K562 (cell line): ENCODE measurements at regions not wholly inside any gene's neighbourhood (a gene's known extent, or its start where the extent isn't known, plus 50 kb on each side); places are given as distances from the start of the nearest gene placed in this dataset.

Experiments used
- ATAC-seq: fragments of 200-7000 bp; cut with Tn5 transposase; 3 replicates; pipeline ENCODE4 v1.9.1; 2020; ENCODE audit warnings: moderate library complexity
- BruUV-seq: library from RNA; stranded (reverse); fragments of 400-500 nt; replicated peaks from 2 replicates; lab custom pipeline; 2021; lab: Mats Ljungman, UMichigan
- CTCF ChIA-PET: fragments of 300-600 bp; formaldehyde crosslinking; extraction: SDS; loops from one replicate; lab custom pipeline; 2021; ENCODE audit warnings: low intra/inter-chr PET ratio; lab: Yijun Ruan, JAX
- POLR2A ChIA-PET: fragments of 300-600, 350-650 bp; sonication (Branson Sonifier 250); formaldehyde crosslinking; extraction: SDS; loops from one replicate; lab custom pipeline; 2021; ENCODE audit warnings: antibody characterized with exemption, inconsistent platforms; lab: Yijun Ruan, JAX
- DNase-seq, 4 experiments: peaks; one replicate each; pipeline versions ENCODE4 v3.0.0 to v3.0.0-alpha.2; 2011 to 2018; ENCODE audit warnings: low spot score in 3 of 4, mixed read lengths in 3 of 4; ENCODE audit errors: extremely low read depth in 1 of 4
- FAIRE-seq: peaks from 2 replicates; lab custom pipeline; 2011; peaks lifted over from hg19 to GRCh38; lab: Jason Lieb, UNC
- H2AFZ ChIP-seq: 2 replicates; pipeline ENCODE4 v1.6.0; 2011; ENCODE audit warnings: low read depth, low read length, control low read depth, inconsistent platforms
- H3K27ac ChIP-seq: fragments of 200-600 bp; 3 replicates; pipeline ENCODE4 v1.8.0; 2011; ENCODE audit warnings: low read depth, mild to moderate bottlenecking, control low read depth, inconsistent platforms, low read length, moderate library complexity, mixed read lengths; ENCODE audit errors: extremely low read depth
- H3K27me3 ChIP-seq, 2 experiments: fragments of 300-600 bp in 1 of 2; 2 replicates in 1 of 2; 3 replicates in 1 of 2; pipeline versions ENCODE4 v1.6.0 to v1.8.0; 2011; ENCODE audit warnings: inconsistent platforms in 2 of 2, low read length in 2 of 2, mild to moderate bottlenecking in 1 of 2, mixed read lengths in 1 of 2, moderate library complexity in 1 of 2; ENCODE audit not compliant: control insufficient read depth in 2 of 2, insufficient read depth in 2 of 2
- H3K36me3 ChIP-seq: fragments of 300-600 bp; 3 replicates; pipeline ENCODE4 v1.8.0; 2011; ENCODE audit warnings: mild to moderate bottlenecking, low read length, inconsistent platforms; ENCODE audit not compliant: control insufficient read depth, insufficient read depth
- H3K4me1 ChIP-seq, 2 experiments: fragments of 200-600 bp in 1 of 2; replicated peaks in 1 of 2; 2 replicates in 1 of 2; 3 replicates in 1 of 2; pipeline versions ENCODE4 v1.5.1 to v1.8.0; 2011; ENCODE audit warnings: inconsistent platforms in 2 of 2, low read length in 2 of 2, mild to moderate bottlenecking in 1 of 2, mixed read lengths in 1 of 2, moderate library complexity in 1 of 2; ENCODE audit not compliant: control insufficient read depth in 2 of 2, insufficient read depth in 2 of 2
- H3K4me2 ChIP-seq: 2 replicates; pipeline ENCODE4 v1.6.1; 2011; ENCODE audit warnings: low read length, control low read depth, inconsistent platforms, mixed read lengths; ENCODE audit not compliant: insufficient read depth
- H3K4me3 ChIP-seq: fragments of 200-600 bp; sonication (generic), shearing (Covaris generic); 2 replicates; pipeline ENCODE4 v1.5.1; 2016; ENCODE audit warnings: control low read depth, inconsistent platforms
- H3K79me2 ChIP-seq: fragments of 200-600 bp; 3 replicates; pipeline ENCODE4 v1.8.0; 2011; ENCODE audit warnings: low read length, inconsistent platforms; ENCODE audit not compliant: control insufficient read depth, insufficient read depth
- H3K9ac ChIP-seq, 2 experiments: 2 replicates each; pipeline versions ENCODE4 v1.6.0 to v1.6.1; 2011; ENCODE audit warnings: low read depth in 2 of 2, low read length in 2 of 2, control low read depth in 1 of 2, inconsistent platforms in 1 of 2, mild to moderate bottlenecking in 1 of 2, mixed read lengths in 1 of 2; ENCODE audit not compliant: insufficient read depth in 1 of 2
- H3K9me1 ChIP-seq: one replicate; pipeline ENCODE4 v1.6.0; 2011; ENCODE audit warnings: inconsistent platforms, mild to moderate bottlenecking, low read length, moderate library complexity; ENCODE audit not compliant: control insufficient read depth, insufficient read depth
- H3K9me3 ChIP-seq: replicated peaks from 2 replicates; pipeline ENCODE4 v1.5.1; 2011; ENCODE audit warnings: low read depth, low read length, inconsistent platforms; ENCODE audit not compliant: control insufficient read depth, insufficient read depth
- H4K20me1 ChIP-seq: replicated peaks from 2 replicates; pipeline ENCODE4 v1.6.1; 2011; ENCODE audit warnings: low read length, inconsistent platforms, mixed read lengths; ENCODE audit not compliant: control insufficient read depth, insufficient read depth
- BHLHE40 ChIP-seq: IDR thresholded peaks from 2 replicates; pipeline ENCODE4 v1.6.1; 2011; ENCODE audit warnings: low read length, improper control_type of control experiment
- EP300 ChIP-seq: IDR thresholded peaks from 2 replicates; pipeline ENCODE4 v1.6.1; 2012; ENCODE audit warnings: low read length, improper control_type of control experiment
- WGBS: fragments of 100-300 bp; shearing (Covaris generic); methylation state at CpG from one replicate; pipeline ENCODE4 v1.1.6; 2016; ENCODE audit warnings: low coverage, mixed read lengths; ENCODE audit not compliant: insufficient coverage; ENCODE audit errors: missing lambda C conversion rate; 5-methylcytosine and 5-hydroxymethylcytosine counted together
- in situ Hi-C: fragments of 300-500 bp; cut with MboI; formaldehyde crosslinking; loops from 4 replicates; pipeline ENCODE4 v1.15.0; 2018; ENCODE audit warnings: inconsistent platforms, mixed read lengths
- intact Hi-C: fragments of 100-400 bp; cut with micrococcal nuclease; formaldehyde crosslinking; loops from 2 replicates; pipeline ENCODE4 v1.14.2; 2022
- TF ChIP-seq, protein P1 (sequence below): fragments of 450-650 bp; formaldehyde crosslinking; IDR thresholded peaks from 2 replicates; pipeline ENCODE4 v1.4.0; 2020; ENCODE audit warnings: mild to moderate bottlenecking, mixed read lengths
- TF ChIP-seq, protein P2 (sequence below): fragments of 250-450 bp; sonication (Bioruptor Pico); IDR thresholded peaks from 2 replicates; pipeline ENCODE4 v1.4.0; 2020; ENCODE audit warnings: mild to moderate bottlenecking, moderate library complexity, borderline replicate concordance

- Histone ChIP-seq H3K79me2 (no peaks in the 10 kb centered on the region), H3K9me1 (no peaks in the 10 kb centered on the region), H3K36me3 (no peaks in the 10 kb centered on the region), H3K27me3 (no peaks in the 10 kb centered on the region), H3K4me2 (no peak overlapping the region), H3K4me1 (no peaks in the 10 kb centered on the region), H3K27ac (no peak overlapping the region), H4K20me1 (no peaks in the 10 kb centered on the region), H2AFZ (no peak overlapping the region), H3K9me3 (no peaks in the 10 kb centered on the region), H3K9ac (no peak overlapping the region), H3K4me3 (no peak overlapping the region)
- ChIA-PET POLR2A (interaction anchor here (0.7 kb wide), 1 partner anchor 411 kb away, joined by 3 read pairs; no protein-coding TSS in a partner anchor), CTCF (no interaction called here)
- ATAC-seq (no peak), FAIRE-seq (no peak), DNase-seq (no peak)
- WGBS, result 0% methylated on average over 2 of the region's 2 CpGs
- intact Hi-C loops (no loop called here), in situ Hi-C loops (no loop called here)
- TF ChIP-seq, protein P1, sequence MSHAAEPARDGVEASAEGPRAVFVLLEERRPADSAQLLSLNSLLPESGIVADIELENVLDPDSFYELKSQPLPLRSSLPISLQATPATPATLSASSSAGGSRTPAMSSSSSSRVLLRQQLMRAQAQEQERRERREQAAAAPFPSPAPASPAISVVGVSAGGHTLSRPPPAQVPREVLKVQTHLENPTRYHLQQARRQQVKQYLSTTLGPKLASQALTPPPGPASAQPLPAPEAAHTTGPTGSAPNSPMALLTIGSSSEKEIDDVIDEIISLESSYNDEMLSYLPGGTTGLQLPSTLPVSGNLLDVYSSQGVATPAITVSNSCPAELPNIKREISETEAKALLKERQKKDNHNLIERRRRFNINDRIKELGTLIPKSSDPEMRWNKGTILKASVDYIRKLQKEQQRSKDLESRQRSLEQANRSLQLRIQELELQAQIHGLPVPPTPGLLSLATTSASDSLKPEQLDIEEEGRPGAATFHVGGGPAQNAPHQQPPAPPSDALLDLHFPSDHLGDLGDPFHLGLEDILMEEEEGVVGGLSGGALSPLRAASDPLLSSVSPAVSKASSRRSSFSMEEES (CRISPR knock-in tag), result peak; percentile 87
- TF ChIP-seq BHLHE40 (no peak), EP300 (no peak)
- TF ChIP-seq, protein P2, sequence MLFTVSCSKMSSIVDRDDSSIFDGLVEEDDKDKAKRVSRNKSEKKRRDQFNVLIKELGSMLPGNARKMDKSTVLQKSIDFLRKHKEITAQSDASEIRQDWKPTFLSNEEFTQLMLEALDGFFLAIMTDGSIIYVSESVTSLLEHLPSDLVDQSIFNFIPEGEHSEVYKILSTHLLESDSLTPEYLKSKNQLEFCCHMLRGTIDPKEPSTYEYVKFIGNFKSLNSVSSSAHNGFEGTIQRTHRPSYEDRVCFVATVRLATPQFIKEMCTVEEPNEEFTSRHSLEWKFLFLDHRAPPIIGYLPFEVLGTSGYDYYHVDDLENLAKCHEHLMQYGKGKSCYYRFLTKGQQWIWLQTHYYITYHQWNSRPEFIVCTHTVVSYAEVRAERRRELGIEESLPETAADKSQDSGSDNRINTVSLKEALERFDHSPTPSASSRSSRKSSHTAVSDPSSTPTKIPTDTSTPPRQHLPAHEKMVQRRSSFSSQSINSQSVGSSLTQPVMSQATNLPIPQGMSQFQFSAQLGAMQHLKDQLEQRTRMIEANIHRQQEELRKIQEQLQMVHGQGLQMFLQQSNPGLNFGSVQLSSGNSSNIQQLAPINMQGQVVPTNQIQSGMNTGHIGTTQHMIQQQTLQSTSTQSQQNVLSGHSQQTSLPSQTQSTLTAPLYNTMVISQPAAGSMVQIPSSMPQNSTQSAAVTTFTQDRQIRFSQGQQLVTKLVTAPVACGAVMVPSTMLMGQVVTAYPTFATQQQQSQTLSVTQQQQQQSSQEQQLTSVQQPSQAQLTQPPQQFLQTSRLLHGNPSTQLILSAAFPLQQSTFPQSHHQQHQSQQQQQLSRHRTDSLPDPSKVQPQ (CRISPR knock-in tag), result no peak
- no TSS peak for BruUV-seq
These were observed 982.1 kb upstream of the SLC35B3 start for GRCh38 chr6:9417400-9417799.
